ENCODE measurements at regions not wholly inside any gene's neighbourhood (a gene's known extent, or its start where the extent isn't known, plus 50 kb on each side); places are given as distances from the start of the nearest gene placed in this dataset.
"Not testable (repeated sequence)": the region's sequence is repeated elsewhere in the genome, so short reads cannot be mapped to it uniquely, and the experiment has no call there.

- H3K36me3 ChIP-seq: no peaks in the 10 kb centered on the region
- no peaks in the 10 kb centered on the region for H3K27me3 ChIP-seq
- 57% methylated on average over 2 of the region's 2 CpGs for WGBS (ENCODE audit: insufficient coverage, low coverage, low lambda C conversion rate, missing lambda C conversion rate)
- TF ChIP-seq POLR2A (IDR thresholded peaks at IDR 0.05): no peak
- TF ChIP-seq CTCF (IDR thresholded peaks at IDR 0.05): no peak
- no peaks in the 10 kb centered on the region for H3K9me3 ChIP-seq
- no peak overlapping the region for H3K27ac ChIP-seq
- no peak overlapping the region for H3K4me3 ChIP-seq
- intact Hi-C loops (cut with DNase I): loop anchor here in 1 of 2 donors (10.0 kb wide), 1 partner anchor 451 kb away; no protein-coding TSS in a partner anchor
- no peak for ATAC-seq
- no peak for DNase-seq
- no peaks in the 10 kb centered on the region for H3K4me1 ChIP-seq
These were observed 1077.6 kb downstream of the GALC start for GRCh38 chr14:86915406-86915805.

- DNase-seq: no peak
- no peaks in the 10 kb centered on the region for H3K9me3 ChIP-seq
- no peaks in the 10 kb centered on the region for H3K27me3 ChIP-seq
- no peak for ATAC-seq
- H3K4me3 ChIP-seq: no peak overlapping the region
- H3K4me1 ChIP-seq: no peaks in the 10 kb centered on the region
- intact Hi-C loops (cut with DNase I): loop anchor here in 1 of 2 donors (10.0 kb wide), 1 partner anchor 448 kb away; no protein-coding TSS in a partner anchor
- TF ChIP-seq POLR2A (IDR thresholded peaks at IDR 0.05) (no peak), CTCF (IDR thresholded peaks at IDR 0.05) (no peak)
- no peaks in the 10 kb centered on the region for H3K36me3 ChIP-seq
- H3K27ac ChIP-seq: no peak overlapping the region
These were observed 1080.3 kb downstream of the GALC start for GRCh38 chr14:86912709-86913108.

DNA sequence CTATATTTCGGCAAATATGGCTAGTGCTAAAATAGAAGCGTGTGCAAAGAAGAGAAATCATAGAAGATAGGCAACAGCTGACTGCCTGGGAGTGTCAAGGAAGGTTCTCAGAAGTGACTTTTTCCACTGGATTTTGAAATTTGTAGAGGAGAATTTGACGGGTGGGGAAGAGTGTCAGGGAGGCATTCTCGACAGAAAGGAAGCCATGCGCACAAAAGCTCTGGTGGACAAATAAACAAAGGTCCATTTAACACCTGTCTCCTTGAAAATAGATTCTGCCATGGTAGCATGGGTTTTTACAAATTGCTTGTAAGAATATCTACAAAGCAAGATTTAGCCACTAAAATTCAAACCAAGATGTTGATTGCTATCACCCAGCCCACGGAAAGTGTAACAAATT is 1081.5 kb downstream of the GALC start:
- 61% methylated on average over 5 of the region's 6 CpGs for WGBS (ENCODE audit: insufficient coverage, low coverage, low lambda C conversion rate, missing lambda C conversion rate)
- H3K4me1 ChIP-seq: no peaks in the 10 kb centered on the region
- DNase-seq: no peak
- no peaks in the 10 kb centered on the region for H3K27me3 ChIP-seq
- H3K27ac ChIP-seq: no peak overlapping the region
- no peak overlapping the region for H3K4me3 ChIP-seq
- no peak for ATAC-seq
- no peaks in the 10 kb centered on the region for H3K36me3 ChIP-seq
- intact Hi-C loops (cut with DNase I): loop anchor here in 1 of 2 donors (10.0 kb wide), 1 partner anchor 447 kb away; no protein-coding TSS in a partner anchor
- no peaks in the 10 kb centered on the region for H3K9me3 ChIP-seq
- no peak for TF ChIP-seq CTCF (IDR thresholded peaks at IDR 0.05)

GRCh38 chr14:86905386-86905926 is 1087.5 kb downstream of the GALC start:
- H3K4me3 ChIP-seq; DNase-seq; H3K27me3 ChIP-seq; ATAC-seq; H3K36me3 ChIP-seq; H3K4me1 ChIP-seq; H3K9me3 ChIP-seq; H3K27ac ChIP-seq; intact Hi-C loops (cut with DNase I): not testable (repeated sequence)
- WGBS (ENCODE audit: insufficient coverage, low coverage, low lambda C conversion rate, missing lambda C conversion rate): no CpG with 5 or more reads among the region's 48 CpGs

DNA sequence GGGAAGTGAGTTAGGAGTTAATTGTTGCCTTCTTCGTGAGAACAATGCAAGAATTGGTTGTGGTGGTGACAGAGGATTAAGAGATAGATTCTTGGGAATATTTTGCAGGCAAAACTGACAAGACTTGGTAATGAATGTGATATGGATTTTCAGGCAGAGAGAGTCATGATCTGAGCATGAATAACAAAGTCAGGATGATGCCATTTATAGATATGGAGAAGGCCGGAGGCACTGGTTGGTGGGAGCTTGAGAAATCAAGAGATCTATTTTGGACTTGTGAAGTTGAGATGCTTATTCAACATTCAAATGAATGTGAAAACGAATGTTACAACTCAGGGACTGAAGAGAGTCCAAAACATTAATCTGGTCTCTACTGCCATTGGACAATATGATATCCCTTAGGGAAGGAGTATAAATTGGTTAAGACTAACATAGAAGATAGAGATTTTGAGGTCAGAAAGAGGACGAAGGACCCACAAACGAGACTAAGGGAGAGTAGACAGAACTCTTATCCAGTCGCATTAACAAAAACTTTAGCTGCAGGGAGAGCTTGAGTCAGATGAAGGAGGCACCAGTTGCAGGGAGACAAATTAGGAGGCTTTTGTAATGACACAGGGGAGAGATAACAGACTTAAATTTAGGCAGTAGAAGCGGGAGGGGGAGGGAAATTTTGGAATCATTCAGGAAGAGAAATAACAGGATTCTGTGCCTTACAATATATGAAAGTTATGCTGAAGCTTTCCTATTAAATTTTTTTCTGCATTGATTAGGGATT is 1090.6 kb downstream of the GALC start:
- Histone ChIP-seq H3K4me3 (no peak overlapping the region), H3K27ac (no peak overlapping the region), H3K27me3 (no peaks in the 10 kb centered on the region), H3K9me3 (no peaks in the 10 kb centered on the region), H3K4me1 (peaks cover 0 to 16% (median 7%) of the 10 kb centered on the region in 4 donors), H3K36me3 (no peaks in the 10 kb centered on the region)
- 44% methylated on average over 7 of the region's 7 CpGs for WGBS (ENCODE audit: insufficient coverage, low coverage, low lambda C conversion rate, missing lambda C conversion rate)
- DNase-seq (no peak), ATAC-seq (no peak)
- no peak for TF ChIP-seq CTCF (IDR thresholded peaks at IDR 0.05)
- intact Hi-C loops (cut with DNase I): no loop called here

All from right lobe of liver (tissue), 6 donors.